Activated CD8-positive, alpha-beta memory T cell treated with anti-CD3 and anti-CD28 coated beads, Interleukin-2, amount 10 ng/mL, durations not matched to agents 7 days and 5 days (primary cell): ENCODE measurements at regions not wholly inside any gene's neighbourhood (a gene's known extent, or its start where the extent isn't known, plus 50 kb on each side); places are given as distances from the start of the nearest gene placed in this dataset.

Experiments
- ATAC-seq: fragments of 150-1000 bp; cut with Tn5 transposase; one replicate; pipeline ENCODE4 v1.10.0; 2021; ENCODE audit warnings: moderate library complexity
- CTCF ChIA-PET: fragments of 350-600 bp; sonication (Branson Sonifier 250); formaldehyde crosslinking; loops from one replicate; lab custom pipeline; 2021; ENCODE audit warnings: antibody characterized with exemption; lab: Charles Lee
- DNase-seq: peaks from one replicate; pipeline ENCODE4 v3.0.0-alpha.2; 2020
- H3K27ac Mint-ChIP-seq: one replicate; pipeline ENCODE4 v1.8.0; 2021; ENCODE audit warnings: mild to moderate bottlenecking, mixed read lengths
- H3K27me3 Mint-ChIP-seq: one replicate; pipeline ENCODE4 v1.8.0; 2021; ENCODE audit warnings: mixed read lengths
- H3K36me3 Mint-ChIP-seq: one replicate; pipeline ENCODE4 v1.8.0; 2021; ENCODE audit warnings: mild to moderate bottlenecking, mixed read lengths
- H3K4me1 Mint-ChIP-seq: one replicate; pipeline ENCODE4 v1.8.0; 2021; ENCODE audit warnings: mixed read lengths
- H3K4me3 Mint-ChIP-seq: one replicate; pipeline ENCODE4 v1.8.0; 2021; ENCODE audit warnings: mild to moderate bottlenecking, moderate library complexity, mixed read lengths
- H3K9me3 Mint-ChIP-seq: one replicate; pipeline ENCODE4 v1.8.0; 2022; ENCODE audit warnings: low read depth, mixed read lengths

- CTCF ChIA-PET: no interaction called here
- DNase-seq (no peak), ATAC-seq (no peak)
- Mint-ChIP-seq H3K27me3 (peaks cover 5% of the 10 kb centered on the region), H3K27ac (no peak overlapping the region), H3K36me3 (no peaks in the 10 kb centered on the region), H3K9me3 (no peaks in the 10 kb centered on the region), H3K4me1 (no peaks in the 10 kb centered on the region), H3K4me3 (no peak overlapping the region)
Observed at GRCh38 chr22:49253656-49254055, 574.0 kb downstream of the BRD1 start.

- no peaks in the 10 kb centered on the region for H3K36me3 Mint-ChIP-seq
- no peaks in the 10 kb centered on the region for H3K4me1 Mint-ChIP-seq
- no peaks in the 10 kb centered on the region for H3K9me3 Mint-ChIP-seq
- H3K27ac Mint-ChIP-seq: no peak overlapping the region
- peaks cover 5% of the 10 kb centered on the region for H3K27me3 Mint-ChIP-seq
- CTCF ChIA-PET: no interaction called here
- no peak overlapping the region for H3K4me3 Mint-ChIP-seq
- ATAC-seq (no peak), DNase-seq (no peak)
Observed at GRCh38 chr22:49251371-49251770, 576.3 kb downstream of the BRD1 start.

GRCh38 chr22:49247194-49247924, 580.3 kb downstream of the BRD1 start:
- no peaks in the 10 kb centered on the region for H3K4me1 Mint-ChIP-seq
- no peaks in the 10 kb centered on the region for H3K9me3 Mint-ChIP-seq
- H3K36me3 Mint-ChIP-seq: no peaks in the 10 kb centered on the region
- DNase-seq (peak; percentile 36), ATAC-seq (no peak)
- peaks cover 5% of the 10 kb centered on the region for H3K27me3 Mint-ChIP-seq
- CTCF ChIA-PET: no interaction called here
- H3K4me3 Mint-ChIP-seq: no peak overlapping the region
- no peak overlapping the region for H3K27ac Mint-ChIP-seq

- Mint-ChIP-seq H3K4me3 (no peak overlapping the region), H3K9me3 (no peaks in the 10 kb centered on the region), H3K4me1 (no peaks in the 10 kb centered on the region), H3K36me3 (no peaks in the 10 kb centered on the region), H3K27ac (no peak overlapping the region), H3K27me3 (peaks cover 5% of the 10 kb centered on the region)
- ATAC-seq (no peak), DNase-seq (peak; percentile 23)
- CTCF ChIA-PET: no interaction called here
Observed at GRCh38 chr22:49244466-49245420, 582.9 kb downstream of the BRD1 start.

- H3K36me3 Mint-ChIP-seq: no peaks in the 10 kb centered on the region
- no peaks in the 10 kb centered on the region for H3K4me1 Mint-ChIP-seq
- H3K27ac Mint-ChIP-seq: no peak overlapping the region
Observed at GRCh38 chr22:49243965-49244364, 583.7 kb downstream of the BRD1 start.

GRCh38 chr22:49243335-49243734, 584.3 kb downstream of the BRD1 start:
- CTCF ChIA-PET: no interaction called here
- H3K9me3 Mint-ChIP-seq: no peaks in the 10 kb centered on the region
- H3K4me1 Mint-ChIP-seq: no peaks in the 10 kb centered on the region
- no peak for ATAC-seq
- no peak overlapping the region for H3K4me3 Mint-ChIP-seq
- no peak for DNase-seq
- H3K27ac Mint-ChIP-seq: no peak overlapping the region
- no peaks in the 10 kb centered on the region for H3K27me3 Mint-ChIP-seq
- H3K36me3 Mint-ChIP-seq: no peaks in the 10 kb centered on the region

More at GRCh38 chr22:49243965-49244364, 583.7 kb downstream of the BRD1 start:
- H3K4me3 Mint-ChIP-seq: no peak overlapping the region
- CTCF ChIA-PET: no interaction called here
- ATAC-seq: no peak
- H3K27me3 Mint-ChIP-seq: peaks cover 3% of the 10 kb centered on the region
- no peak for DNase-seq
- H3K9me3 Mint-ChIP-seq: no peaks in the 10 kb centered on the region

GRCh38 chr22:49242480-49242879, 585.2 kb downstream of the BRD1 start:
- Mint-ChIP-seq H3K4me3 (no peak overlapping the region), H3K4me1 (no peaks in the 10 kb centered on the region), H3K27me3 (no peaks in the 10 kb centered on the region), H3K27ac (no peak overlapping the region), H3K36me3 (no peaks in the 10 kb centered on the region), H3K9me3 (no peaks in the 10 kb centered on the region)
- ATAC-seq (no peak), DNase-seq (peak; percentile 14)
- CTCF ChIA-PET: no interaction called here

GRCh38 chr22:49241174-49241851, 586.4 kb downstream of the BRD1 start:
- no peak overlapping the region for H3K4me3 Mint-ChIP-seq
- no peak for ATAC-seq
- H3K9me3 Mint-ChIP-seq: no peaks in the 10 kb centered on the region
- CTCF ChIA-PET: no interaction called here
- H3K36me3 Mint-ChIP-seq: no peaks in the 10 kb centered on the region
- H3K27me3 Mint-ChIP-seq: no peaks in the 10 kb centered on the region
- no peak overlapping the region for H3K27ac Mint-ChIP-seq
- DNase-seq: peak; percentile 27
- H3K4me1 Mint-ChIP-seq: no peaks in the 10 kb centered on the region

GRCh38 chr22:49240472-49240871, 587.2 kb downstream of the BRD1 start:
- Mint-ChIP-seq H3K4me1 (no peaks in the 10 kb centered on the region), H3K27me3 (no peaks in the 10 kb centered on the region), H3K4me3 (no peak overlapping the region), H3K27ac (no peak overlapping the region), H3K36me3 (no peaks in the 10 kb centered on the region), H3K9me3 (no peaks in the 10 kb centered on the region)
- CTCF ChIA-PET: no interaction called here
- ATAC-seq (no peak), DNase-seq (peak; percentile 27)

GRCh38 chr22:49240016-49240380, 587.7 kb downstream of the BRD1 start:
- Mint-ChIP-seq H3K27me3 (no peaks in the 10 kb centered on the region), H3K27ac (no peak overlapping the region), H3K4me3 (no peak overlapping the region), H3K4me1 (no peaks in the 10 kb centered on the region), H3K9me3 (no peaks in the 10 kb centered on the region), H3K36me3 (no peaks in the 10 kb centered on the region)
- ATAC-seq (no peak), DNase-seq (no peak)
- CTCF ChIA-PET: no interaction called here

- H3K9me3 Mint-ChIP-seq: no peaks in the 10 kb centered on the region
- ATAC-seq (no peak), DNase-seq (no peak)
- H3K36me3 Mint-ChIP-seq: no peaks in the 10 kb centered on the region
- H3K4me1 Mint-ChIP-seq: no peaks in the 10 kb centered on the region
- CTCF ChIA-PET: no interaction called here
- no peak overlapping the region for H3K4me3 Mint-ChIP-seq
- no peak overlapping the region for H3K27ac Mint-ChIP-seq
- no peaks in the 10 kb centered on the region for H3K27me3 Mint-ChIP-seq
Observed at GRCh38 chr22:49239264-49240015, 588.2 kb downstream of the BRD1 start.

- peak; percentile 26 for DNase-seq
- no peaks in the 10 kb centered on the region for H3K27me3 Mint-ChIP-seq
- CTCF ChIA-PET: no interaction called here
- H3K27ac Mint-ChIP-seq: no peak overlapping the region
- no peaks in the 10 kb centered on the region for H3K4me1 Mint-ChIP-seq
- H3K9me3 Mint-ChIP-seq: no peaks in the 10 kb centered on the region
- no peaks in the 10 kb centered on the region for H3K36me3 Mint-ChIP-seq
- ATAC-seq: no peak
- H3K4me3 Mint-ChIP-seq: no peak overlapping the region
Observed at GRCh38 chr22:49238181-49239141, 589.2 kb downstream of the BRD1 start.
